ENCODE measurements at regions not wholly inside any gene's neighbourhood (a gene's known extent, or its start where the extent isn't known, plus 50 kb on each side); places are given as distances from the start of the nearest gene placed in this dataset.

DNA sequence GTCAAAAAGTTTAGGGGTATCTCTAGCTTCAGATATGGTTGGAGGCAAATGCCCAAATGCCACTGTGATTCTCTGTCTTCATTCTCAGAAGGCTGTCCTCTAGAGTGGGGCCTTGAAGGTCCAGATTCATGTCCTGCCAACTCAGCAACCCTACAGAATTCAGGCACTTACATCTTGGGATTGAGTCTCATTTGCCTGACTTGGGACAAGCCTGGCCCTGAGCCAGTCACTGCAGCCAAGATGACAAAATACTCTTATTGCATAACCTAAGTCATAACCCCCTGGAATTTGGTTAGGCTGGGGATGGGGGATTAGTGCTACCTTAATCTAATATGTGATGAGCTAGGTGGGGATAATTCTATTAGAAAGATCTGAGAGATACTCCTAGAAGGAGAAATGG, 100.5 kb downstream of the AREG start:
- TF ChIP-seq, protein P1, sequence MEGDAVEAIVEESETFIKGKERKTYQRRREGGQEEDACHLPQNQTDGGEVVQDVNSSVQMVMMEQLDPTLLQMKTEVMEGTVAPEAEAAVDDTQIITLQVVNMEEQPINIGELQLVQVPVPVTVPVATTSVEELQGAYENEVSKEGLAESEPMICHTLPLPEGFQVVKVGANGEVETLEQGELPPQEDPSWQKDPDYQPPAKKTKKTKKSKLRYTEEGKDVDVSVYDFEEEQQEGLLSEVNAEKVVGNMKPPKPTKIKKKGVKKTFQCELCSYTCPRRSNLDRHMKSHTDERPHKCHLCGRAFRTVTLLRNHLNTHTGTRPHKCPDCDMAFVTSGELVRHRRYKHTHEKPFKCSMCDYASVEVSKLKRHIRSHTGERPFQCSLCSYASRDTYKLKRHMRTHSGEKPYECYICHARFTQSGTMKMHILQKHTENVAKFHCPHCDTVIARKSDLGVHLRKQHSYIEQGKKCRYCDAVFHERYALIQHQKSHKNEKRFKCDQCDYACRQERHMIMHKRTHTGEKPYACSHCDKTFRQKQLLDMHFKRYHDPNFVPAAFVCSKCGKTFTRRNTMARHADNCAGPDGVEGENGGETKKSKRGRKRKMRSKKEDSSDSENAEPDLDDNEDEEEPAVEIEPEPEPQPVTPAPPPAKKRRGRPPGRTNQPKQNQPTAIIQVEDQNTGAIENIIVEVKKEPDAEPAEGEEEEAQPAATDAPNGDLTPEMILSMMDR (IDR thresholded peaks at IDR 0.05) = no peak
- TF ChIP-seq ZFX (IDR thresholded peaks at IDR 0.05; ENCODE audit: borderline replicate concordance) = no peak
